ENCODE measurements at regions not wholly inside any gene's neighbourhood (a gene's known extent, or its start where the extent isn't known, plus 50 kb on each side); places are given as distances from the start of the nearest gene placed in this dataset.

GRCh38 chr1:38528623-38529022 is 330.9 kb downstream of the RRAGC start:
- TF ChIP-seq, protein P1, sequence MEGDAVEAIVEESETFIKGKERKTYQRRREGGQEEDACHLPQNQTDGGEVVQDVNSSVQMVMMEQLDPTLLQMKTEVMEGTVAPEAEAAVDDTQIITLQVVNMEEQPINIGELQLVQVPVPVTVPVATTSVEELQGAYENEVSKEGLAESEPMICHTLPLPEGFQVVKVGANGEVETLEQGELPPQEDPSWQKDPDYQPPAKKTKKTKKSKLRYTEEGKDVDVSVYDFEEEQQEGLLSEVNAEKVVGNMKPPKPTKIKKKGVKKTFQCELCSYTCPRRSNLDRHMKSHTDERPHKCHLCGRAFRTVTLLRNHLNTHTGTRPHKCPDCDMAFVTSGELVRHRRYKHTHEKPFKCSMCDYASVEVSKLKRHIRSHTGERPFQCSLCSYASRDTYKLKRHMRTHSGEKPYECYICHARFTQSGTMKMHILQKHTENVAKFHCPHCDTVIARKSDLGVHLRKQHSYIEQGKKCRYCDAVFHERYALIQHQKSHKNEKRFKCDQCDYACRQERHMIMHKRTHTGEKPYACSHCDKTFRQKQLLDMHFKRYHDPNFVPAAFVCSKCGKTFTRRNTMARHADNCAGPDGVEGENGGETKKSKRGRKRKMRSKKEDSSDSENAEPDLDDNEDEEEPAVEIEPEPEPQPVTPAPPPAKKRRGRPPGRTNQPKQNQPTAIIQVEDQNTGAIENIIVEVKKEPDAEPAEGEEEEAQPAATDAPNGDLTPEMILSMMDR (IDR thresholded peaks at IDR 0.05) = no peak
- TF ChIP-seq POLR2A (IDR thresholded peaks at IDR 0.05) = no peak

Data from adrenal gland (tissue), 5 donors.